Pulmonary artery endothelial cell (primary cell): ENCODE measurements at regions not wholly inside any gene's neighbourhood (a gene's known extent, or its start where the extent isn't known, plus 50 kb on each side); places are given as distances from the start of the nearest gene placed in this dataset.

Experiments
- DNase-seq: peaks from one replicate; pipeline ENCODE4 v3.0.0-alpha.2; 2011; ENCODE audit warnings: low read depth, low spot score

GRCh38 chr10:21031232-21031795 is 134.2 kb upstream of the NEBL start:
- DNase-seq, result no peak

DNA sequence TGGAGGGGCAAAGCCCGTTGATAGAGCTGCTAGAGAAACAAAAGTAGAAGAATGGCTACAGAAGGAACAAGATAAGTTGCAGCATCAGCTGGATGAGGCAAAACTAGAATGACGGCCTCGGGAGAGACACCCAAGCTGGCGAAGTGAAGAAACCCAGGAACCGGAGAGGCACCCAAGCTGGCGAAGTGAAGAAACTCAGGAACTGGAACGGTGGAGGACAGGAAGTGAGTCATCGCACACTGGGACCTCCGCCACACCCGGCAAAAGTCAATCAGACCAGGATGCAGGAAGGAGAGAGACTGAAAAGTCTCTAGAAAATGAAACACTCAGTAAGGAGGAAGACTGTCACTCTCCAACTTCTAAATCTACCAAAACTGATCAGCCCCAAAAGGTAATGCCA is 133.0 kb upstream of the NEBL start:
- no peak for DNase-seq

DNA sequence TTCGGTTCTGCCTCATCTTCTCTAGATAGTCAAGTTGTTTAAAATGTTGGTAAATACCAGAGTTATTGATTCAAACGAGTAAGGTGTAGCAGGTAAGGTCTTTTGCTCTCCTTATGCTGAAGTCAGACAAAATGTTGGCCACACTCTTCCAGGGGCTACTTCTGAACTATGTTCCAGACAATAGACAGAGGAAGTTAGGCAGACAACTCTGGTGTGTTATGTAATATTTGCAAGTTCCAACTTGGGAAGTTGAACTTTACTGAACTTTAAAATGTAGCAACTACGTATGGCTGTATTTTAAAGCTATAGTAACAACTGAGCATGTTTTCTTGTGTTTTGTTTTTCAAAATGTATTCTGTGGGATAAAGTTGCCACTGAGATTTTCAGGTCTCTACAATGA is 125.7 kb upstream of the NEBL start:
- no peak for DNase-seq

GRCh38 chr10:21021843-21022594 is 124.9 kb upstream of the NEBL start:
- no peak for DNase-seq

- DNase-seq, result no peak
Measured at GRCh38 chr10:21021231-21021630, 124.1 kb upstream of the NEBL start.

GRCh38 chr10:21020545-21020944 is 123.4 kb upstream of the NEBL start:
- no peak for DNase-seq

DNA sequence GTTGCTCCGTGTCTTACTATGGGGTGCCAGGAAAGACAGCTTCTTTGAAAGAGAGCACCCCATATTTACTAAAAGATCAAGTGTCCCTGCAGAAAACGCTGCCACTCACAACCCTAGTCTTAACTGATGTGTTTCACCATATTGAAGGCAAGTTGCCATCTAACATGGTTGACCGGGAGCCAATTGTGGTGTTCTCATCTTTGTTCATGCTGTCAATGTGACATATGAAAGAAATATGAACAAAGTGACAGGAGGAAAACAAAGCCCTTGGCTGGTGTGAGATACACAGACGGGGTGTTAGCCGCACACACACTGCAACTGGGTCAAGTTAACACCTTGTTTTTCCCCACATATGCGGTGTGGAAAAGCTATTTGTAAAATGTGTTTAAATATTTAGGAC is 122.3 kb upstream of the NEBL start:
- no peak for DNase-seq

GRCh38 chr10:21015851-21016250 is 118.7 kb upstream of the NEBL start:
- DNase-seq, result no peak

DNA sequence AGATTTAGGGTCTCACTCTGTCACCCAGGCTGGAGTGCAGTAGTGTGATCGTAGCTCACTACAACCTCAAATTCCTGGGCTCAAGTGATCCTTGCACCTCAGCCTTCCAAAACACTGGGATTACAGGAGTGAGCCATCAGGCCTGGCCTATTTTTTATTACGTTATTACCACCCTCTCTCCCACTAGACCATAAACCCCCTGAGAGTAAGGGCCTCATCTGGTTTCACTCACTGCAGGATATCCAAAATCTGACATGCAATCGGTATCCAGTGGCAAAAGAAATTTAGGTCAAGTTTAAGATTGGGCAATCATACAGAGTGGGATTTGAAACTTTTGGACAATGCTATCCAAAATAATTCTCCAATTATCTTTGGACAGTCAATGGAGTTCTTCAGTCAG is 117.0 kb upstream of the NEBL start:
- DNase-seq, result no peak

DNA sequence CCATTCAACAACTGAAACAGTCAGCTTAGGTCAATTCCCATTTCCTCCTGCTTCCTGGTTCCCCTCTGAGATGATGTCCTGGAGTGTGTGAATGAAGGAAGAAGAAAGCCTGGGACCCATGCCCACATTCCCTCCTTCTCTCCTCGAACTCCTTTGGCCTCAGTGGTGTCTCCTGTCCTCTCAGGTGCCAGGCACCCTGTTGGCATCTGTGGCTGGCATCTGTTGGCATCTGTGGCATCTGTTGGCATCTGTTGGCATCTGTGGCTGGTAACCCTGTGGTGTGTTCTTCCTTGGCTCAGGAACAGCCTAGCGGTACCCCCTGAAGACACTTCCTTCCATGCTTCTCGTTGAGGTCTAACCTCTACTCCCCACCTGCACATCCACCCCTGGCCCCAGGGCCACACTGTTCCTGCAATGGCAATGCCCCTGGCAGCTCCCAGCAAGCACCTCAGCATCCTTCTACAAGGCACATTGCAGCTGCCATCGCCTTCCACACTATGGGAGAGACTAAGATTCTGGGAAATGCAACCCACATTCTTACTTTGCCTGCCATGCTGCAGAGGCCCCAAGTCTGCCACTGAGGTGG is 114.4 kb upstream of the NEBL start:
- DNase-seq, result no peak

DNA sequence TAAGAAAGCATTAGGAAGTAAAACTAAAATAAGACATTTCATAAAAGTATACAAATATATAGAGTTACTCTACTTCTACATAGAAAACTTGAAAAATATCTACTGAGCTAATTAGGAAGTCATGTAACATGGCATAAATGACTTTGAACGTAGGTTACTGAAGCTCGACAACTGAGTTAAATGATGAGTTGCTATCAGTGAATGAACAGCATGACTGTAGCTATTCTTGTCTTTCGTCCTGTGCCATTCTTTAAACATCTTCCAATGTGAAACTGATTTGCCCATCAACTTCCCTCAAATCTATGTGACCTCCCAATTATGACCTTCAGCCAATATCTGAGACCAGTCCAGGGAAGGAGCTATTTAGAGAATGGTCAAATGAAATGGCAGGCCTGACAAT is 113.5 kb upstream of the NEBL start:
- no peak for DNase-seq

- DNase-seq, result no peak
Measured at GRCh38 chr10:21003240-21003822, 106.2 kb upstream of the NEBL start.

DNA sequence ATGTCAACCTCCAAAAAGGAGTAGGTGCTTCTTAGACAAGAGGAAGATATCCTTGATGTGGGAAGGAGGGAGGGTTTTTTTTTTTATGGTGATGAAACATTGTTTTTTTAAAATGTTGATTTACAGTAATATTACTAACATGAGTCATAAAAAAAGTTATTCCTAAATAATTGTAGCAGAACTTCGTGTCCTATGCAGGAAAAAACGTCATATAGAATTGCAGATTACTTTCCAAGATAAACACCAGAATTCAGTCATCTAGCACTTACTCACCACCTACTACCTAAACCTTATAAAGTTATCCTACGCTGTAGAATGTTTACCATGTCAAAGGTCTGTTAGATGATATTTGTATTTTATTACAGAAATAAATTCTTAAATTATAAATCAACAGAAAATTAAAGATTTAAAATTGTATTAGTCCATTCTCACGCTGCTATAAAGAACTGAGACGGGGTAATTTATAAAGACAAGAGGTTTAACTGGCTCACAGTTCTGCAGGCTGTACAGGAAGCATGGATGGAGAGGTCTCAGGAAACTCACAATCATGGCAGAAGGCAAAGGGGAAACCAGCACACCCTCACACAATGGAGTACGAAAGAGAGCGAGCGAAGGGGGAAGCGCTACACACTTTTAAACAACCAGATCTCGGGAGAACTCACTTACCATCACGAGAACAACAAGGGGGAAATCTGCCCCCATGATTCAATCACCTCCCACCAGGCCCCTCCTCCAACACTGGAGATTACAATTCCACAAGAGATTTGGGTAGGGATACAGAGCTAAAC is 105.2 kb upstream of the NEBL start:
- DNase-seq, result peak; percentile 63

DNA sequence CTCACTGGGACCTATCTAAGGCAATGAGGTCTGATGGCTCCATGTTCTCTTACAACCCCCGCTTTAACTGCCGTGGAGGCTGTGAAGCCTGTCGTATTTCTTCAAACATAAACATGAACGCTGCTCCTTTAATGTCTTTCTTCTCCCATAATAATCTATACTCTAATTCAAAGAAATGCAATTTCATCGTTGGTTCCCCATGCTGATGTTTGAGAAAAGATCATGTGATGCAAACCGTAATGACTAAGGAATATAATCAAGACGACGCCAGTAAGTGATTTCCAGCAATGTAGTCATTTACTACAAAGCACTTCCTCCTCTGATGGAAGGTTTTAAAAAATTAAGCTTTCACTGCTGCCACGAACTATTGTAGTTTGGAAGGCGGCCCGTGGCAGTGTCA is 102.6 kb upstream of the NEBL start:
- DNase-seq, result no peak

- DNase-seq, result no peak
Measured at GRCh38 chr10:20998036-20998435, 100.9 kb upstream of the NEBL start.

GRCh38 chr10:20995123-20995987 is 98.2 kb upstream of the NEBL start:
- no peak for DNase-seq

DNA sequence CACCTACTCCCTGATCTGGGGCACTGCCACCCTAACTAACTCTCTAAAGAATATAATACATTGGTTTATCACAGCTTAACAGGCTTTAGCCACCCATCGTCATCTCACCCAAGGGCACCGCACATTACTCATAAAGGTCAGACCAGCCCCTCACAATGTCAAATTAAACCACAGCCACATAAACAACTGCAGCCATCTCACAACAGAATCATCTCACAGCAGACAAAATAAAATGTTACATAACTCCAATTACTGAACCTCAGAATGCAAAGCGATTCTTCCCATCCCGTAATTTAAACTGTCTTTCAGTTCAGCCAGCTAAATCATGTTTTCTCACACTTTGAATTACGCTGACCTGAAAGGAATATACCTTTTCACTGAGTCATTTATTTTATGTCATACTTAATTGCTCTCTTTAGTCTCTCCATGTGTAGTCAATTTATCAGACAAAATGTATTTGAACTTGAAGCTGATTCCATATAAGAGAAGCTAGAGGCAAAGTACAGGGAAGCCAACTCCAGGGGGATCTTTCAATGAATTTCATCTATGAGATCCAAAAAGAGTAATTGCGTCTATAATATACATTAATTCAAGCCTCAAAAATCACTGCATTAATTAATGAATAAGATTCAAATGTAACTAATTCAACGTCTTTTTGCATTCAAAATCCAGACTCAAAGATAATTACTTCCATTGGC is 96.9 kb upstream of the NEBL start:
- DNase-seq, result no peak

DNA sequence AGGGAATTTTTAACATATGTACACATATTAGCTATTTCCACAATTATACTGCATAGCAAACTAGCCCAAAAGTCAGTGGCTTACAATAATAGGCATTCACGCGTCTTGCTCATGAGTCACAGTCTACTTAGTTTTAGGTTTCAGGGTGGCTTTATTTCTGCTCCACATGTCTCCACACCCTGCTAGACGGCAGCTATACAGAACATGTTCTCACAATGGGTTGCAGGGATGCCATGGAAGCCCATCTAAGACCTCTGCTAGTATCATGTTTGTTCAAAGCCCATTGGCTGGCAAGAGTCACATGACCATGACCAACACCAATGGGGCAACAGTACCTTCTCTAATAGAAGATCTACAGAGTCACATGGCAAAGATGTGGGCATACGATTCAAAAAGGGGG is 96.3 kb upstream of the NEBL start:
- no peak for DNase-seq

DNA sequence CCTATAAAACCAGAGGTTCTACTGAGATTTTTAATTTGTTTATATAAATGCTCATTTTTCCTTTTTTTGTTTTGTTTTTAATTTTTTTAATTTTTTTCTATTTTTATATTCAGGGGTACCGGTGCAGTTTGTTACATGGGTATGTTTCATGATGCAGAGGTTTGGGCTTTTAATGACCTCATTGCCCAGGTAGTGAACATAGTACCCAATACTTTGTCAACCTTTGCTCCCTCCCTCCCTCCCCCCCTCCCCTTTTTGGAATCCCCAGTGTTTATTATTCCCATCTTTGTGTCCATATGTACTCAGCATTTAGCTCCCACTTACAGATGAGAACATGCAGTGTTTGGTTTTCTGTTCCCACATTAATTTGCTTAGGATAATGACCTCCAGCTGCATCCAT is 94.4 kb upstream of the NEBL start:
- DNase-seq, result no peak

DNA sequence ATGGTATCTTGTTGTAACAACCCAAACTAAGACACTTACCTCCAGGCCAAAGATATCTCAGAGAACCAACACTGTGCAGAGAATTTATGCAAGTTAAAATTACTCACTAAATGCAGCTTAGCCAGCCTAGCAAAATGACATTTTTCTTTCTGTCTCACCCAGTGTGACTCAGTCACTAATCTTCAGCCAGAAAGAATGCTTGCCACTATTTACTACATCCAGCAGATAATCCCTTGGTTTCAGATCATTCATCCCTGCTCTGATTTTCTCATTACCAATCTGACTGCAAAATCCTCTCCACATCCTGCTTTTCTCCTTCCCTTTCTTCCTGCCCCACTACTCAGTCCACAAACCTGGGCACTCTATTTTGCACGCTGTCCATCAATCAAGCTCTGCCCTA is 93.5 kb upstream of the NEBL start:
- no peak for DNase-seq
